ENCODE measurements at regions not wholly inside any gene's neighbourhood (a gene's known extent, or its start where the extent isn't known, plus 50 kb on each side); places are given as distances from the start of the nearest gene placed in this dataset.
"Not testable (repeated sequence)": the region's sequence is repeated elsewhere in the genome, so short reads cannot be mapped to it uniquely, and the experiment has no call there.

DNA sequence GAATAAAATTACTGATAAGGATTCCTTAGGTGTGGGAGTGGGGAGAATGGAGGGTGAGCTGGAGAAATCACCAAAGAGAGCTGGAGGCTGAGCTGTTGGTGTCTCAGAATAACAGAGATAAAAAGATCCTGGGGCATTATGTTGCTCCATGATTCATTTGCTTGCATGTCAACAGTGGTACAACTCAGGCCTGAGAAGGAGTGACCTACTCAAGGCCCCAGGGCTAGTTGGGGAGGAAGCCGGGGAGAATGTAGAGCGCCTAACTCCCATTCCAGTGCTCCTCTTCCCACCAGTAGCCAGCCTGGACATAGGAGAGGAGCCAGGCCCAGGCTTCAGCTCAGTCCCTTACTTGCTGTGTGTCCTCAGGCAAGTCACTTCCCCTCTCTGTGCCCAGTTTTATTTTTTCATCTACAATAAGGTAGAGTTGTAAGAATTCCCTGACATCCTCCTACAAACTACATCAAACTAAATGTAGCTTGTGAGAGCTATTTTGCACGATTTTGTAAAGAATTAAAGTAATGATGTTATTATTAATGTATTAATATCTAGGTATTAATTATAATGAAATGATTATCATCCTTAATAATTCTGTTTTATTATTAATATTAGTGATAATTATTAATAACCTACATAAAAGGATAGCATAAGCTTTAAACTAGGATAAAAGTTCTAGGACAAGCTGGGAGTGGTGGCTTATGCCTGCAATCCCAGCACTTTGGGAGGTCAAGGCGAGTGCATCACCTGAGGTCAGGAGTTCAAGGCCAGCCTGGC lies 250.9 kb upstream of the SULF2 start:
- Histone ChIP-seq H3K4me3 (ENCODE audit: low read length) (no peak overlapping the region), H3K27me3 (ENCODE audit: low read depth, low read length) (peaks cover 9% of the 10 kb centered on the region), H3K27ac (ENCODE audit: low read length) (no peak overlapping the region), H2AFZ (ENCODE audit: low read depth, low read length) (no peak overlapping the region), H3K36me3 (replicated peaks; ENCODE audit: low read depth, low read length) (no peaks in the 10 kb centered on the region), H3K4me2 (ENCODE audit: low read length) (no peak overlapping the region), H3K4me1 (ENCODE audit: low read length) (no peaks in the 10 kb centered on the region), H3K9me3 (ENCODE audit: insufficient read depth, low read length) (peaks cover 3% of the 10 kb centered on the region; the same call in 1 of the 2 replicates), H4K20me1 (ENCODE audit: insufficient read depth, low read length) (no peaks in the 10 kb centered on the region), H3K79me2 (ENCODE audit: low read length) (no peaks in the 10 kb centered on the region), H3K9ac (ENCODE audit: low read length) (no peak overlapping the region)
- TF ChIP-seq EZH2phosphoT487 (IDR thresholded peaks at IDR 0.05; ENCODE audit: low read depth) (no peak), CTCF (IDR thresholded peaks at IDR 0.05; ENCODE audit: low read depth, low read length) (no peak)

DNA sequence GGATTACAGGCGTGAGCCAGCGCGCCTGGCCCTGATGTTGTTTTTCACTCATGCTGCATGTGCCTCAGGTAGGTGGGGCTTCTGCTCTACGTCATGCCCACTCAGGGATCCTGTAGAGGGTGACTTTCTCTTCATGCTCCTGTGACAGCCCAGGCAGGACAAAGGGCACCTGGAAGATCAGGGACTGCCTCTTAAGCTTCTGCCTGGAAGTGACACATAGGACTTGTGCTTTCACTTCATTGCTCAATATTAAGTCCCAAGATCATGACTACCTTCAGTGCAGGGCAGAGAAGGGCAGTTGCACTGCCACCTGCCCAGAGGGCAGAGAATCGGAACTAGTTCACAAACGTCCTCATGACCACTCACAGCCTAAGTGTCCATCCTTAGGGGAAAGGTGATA lies 249.5 kb upstream of the SULF2 start:
- Histone ChIP-seq H3K27me3 (ENCODE audit: low read depth, low read length) (peaks cover 10% of the 10 kb centered on the region), H3K4me3 (ENCODE audit: low read length) (no peak overlapping the region), H3K4me2 (ENCODE audit: low read length) (no peak overlapping the region), H3K27ac (ENCODE audit: low read length) (no peak overlapping the region), H3K9me3 (ENCODE audit: insufficient read depth, low read length) (peaks cover 3% of the 10 kb centered on the region; the same call in 1 of the 2 replicates), H2AFZ (ENCODE audit: low read depth, low read length) (no peak overlapping the region), H3K4me1 (ENCODE audit: low read length) (peaks cover 5% of the 10 kb centered on the region; the same call in 1 of the 2 replicates), H3K36me3 (replicated peaks; ENCODE audit: low read depth, low read length) (no peaks in the 10 kb centered on the region), H4K20me1 (ENCODE audit: insufficient read depth, low read length) (no peaks in the 10 kb centered on the region), H3K79me2 (ENCODE audit: low read length) (no peaks in the 10 kb centered on the region), H3K9ac (ENCODE audit: low read length) (no peak overlapping the region)
- TF ChIP-seq CTCF (IDR thresholded peaks at IDR 0.05; ENCODE audit: low read depth, low read length): no peak
- no peak for TF ChIP-seq EZH2phosphoT487 (IDR thresholded peaks at IDR 0.05; ENCODE audit: low read depth)

DNA sequence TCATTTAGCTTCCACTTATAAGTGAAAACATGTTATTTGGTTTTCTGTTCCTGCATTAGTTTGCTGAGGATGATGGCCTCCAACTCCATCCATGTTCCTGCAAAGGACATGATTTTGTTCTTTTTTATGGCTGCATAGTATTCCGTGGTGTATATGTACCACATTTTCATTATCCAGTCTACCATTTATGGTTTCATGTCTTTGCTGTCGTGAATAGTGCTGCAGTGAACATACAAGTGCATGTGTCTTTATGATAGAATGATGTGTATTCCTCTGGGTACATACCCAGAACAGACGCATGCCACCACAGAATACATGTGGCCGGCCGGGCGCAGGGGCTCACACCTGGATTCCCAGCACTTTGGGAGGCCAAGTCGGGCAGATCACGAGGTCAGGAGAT lies 247.7 kb upstream of the SULF2 start:
- H3K4me1 ChIP-seq (ENCODE audit: low read length); H4K20me1 ChIP-seq (ENCODE audit: insufficient read depth, low read length); H3K4me3 ChIP-seq (ENCODE audit: low read length); H3K36me3 ChIP-seq (replicated peaks; ENCODE audit: low read depth, low read length); H2AFZ ChIP-seq (ENCODE audit: low read depth, low read length); H3K79me2 ChIP-seq (ENCODE audit: low read length); H3K27me3 ChIP-seq (ENCODE audit: low read depth, low read length); H3K9ac ChIP-seq (ENCODE audit: low read length); H3K4me2 ChIP-seq (ENCODE audit: low read length); H3K27ac ChIP-seq (ENCODE audit: low read length); H3K9me3 ChIP-seq (ENCODE audit: insufficient read depth, low read length): not testable (repeated sequence)

DNA sequence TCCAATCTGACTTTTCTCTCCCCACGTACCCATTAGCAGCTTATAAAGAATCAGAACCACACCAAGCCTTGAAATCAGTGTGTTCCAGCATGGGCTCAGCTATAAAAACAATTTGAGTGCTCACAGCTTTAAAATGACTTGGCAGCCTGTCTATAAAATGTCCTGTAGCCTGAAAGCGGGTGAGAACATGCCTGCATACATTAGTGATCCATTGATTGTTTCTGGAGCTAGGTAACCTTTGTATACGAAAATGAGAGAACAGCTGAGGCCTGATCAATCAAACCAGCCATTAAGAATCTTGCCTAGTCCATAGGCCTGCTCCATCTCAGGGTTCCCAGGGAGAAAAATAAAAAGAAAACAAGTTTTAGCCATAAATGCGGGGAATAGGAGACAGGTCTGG lies 245.8 kb upstream of the SULF2 start:
- Histone ChIP-seq H3K4me2 (ENCODE audit: low read length) (no peak overlapping the region), H3K36me3 (replicated peaks; ENCODE audit: low read depth, low read length) (no peaks in the 10 kb centered on the region), H3K4me3 (ENCODE audit: low read length) (no peak overlapping the region), H4K20me1 (ENCODE audit: insufficient read depth, low read length) (no peaks in the 10 kb centered on the region), H3K4me1 (ENCODE audit: low read length) (peaks cover 9% of the 10 kb centered on the region; the same call in 1 of the 2 replicates), H3K9ac (ENCODE audit: low read length) (no peak overlapping the region), H3K9me3 (ENCODE audit: insufficient read depth, low read length) (peaks cover 3% of the 10 kb centered on the region; the same call in 1 of the 2 replicates), H3K27ac (ENCODE audit: low read length) (no peak overlapping the region), H3K27me3 (ENCODE audit: low read depth, low read length) (peaks cover 10% of the 10 kb centered on the region; the same call in 1 of the 2 replicates), H3K79me2 (ENCODE audit: low read length) (no peaks in the 10 kb centered on the region), H2AFZ (ENCODE audit: low read depth, low read length) (no peak overlapping the region; the same call in 1 of the 2 replicates)
- no peak for TF ChIP-seq CTCF (IDR thresholded peaks at IDR 0.05; ENCODE audit: low read depth, low read length)
- no peak for TF ChIP-seq EZH2phosphoT487 (IDR thresholded peaks at IDR 0.05; ENCODE audit: low read depth)
